GM23338 (cell line): ENCODE measurements at regions not wholly inside any gene's neighbourhood (a gene's known extent, or its start where the extent isn't known, plus 50 kb on each side); places are given as distances from the start of the nearest gene placed in this dataset.

Experiments
- ATAC-seq: fragments of 200-7000 bp; cut with Tn5 transposase; 3 replicates; pipeline ENCODE4 v1.9.1; 2020
- DNase-seq: peaks from one replicate; pipeline ENCODE4 v3.0.0-alpha.2; 2015; ENCODE audit warnings: low spot score
- H2AFZ ChIP-seq: fragments of 200-600 bp; sonication (generic); 2 replicates; pipeline ENCODE4 v1.8.0; 2016; ENCODE audit warnings: antibody characterized with exemption, mild to moderate bottlenecking, moderate library complexity
- H3F3A ChIP-seq: fragments of 200-600 bp; sonication (generic); replicated peaks from 2 replicates; pipeline ENCODE4 v1.8.0; 2017; ENCODE audit warnings: antibody characterized with exemption, mixed run types, low read depth
- H3K27ac ChIP-seq: fragments of 200-600 bp; sonication (generic); 2 replicates; pipeline ENCODE4 v1.6.1; 2016; ENCODE audit warnings: low read depth
- H3K27me3 ChIP-seq: fragments of 200-600 bp; sonication (generic); 2 replicates; pipeline ENCODE4 v1.8.0; 2016; ENCODE audit warnings: mild to moderate bottlenecking, mixed run types, moderate library complexity; ENCODE audit not compliant: insufficient read depth
- H3K36me3 ChIP-seq: fragments of 200-600 bp; sonication (generic); 2 replicates; pipeline ENCODE4 v1.8.0; 2016; ENCODE audit warnings: mild to moderate bottlenecking; ENCODE audit not compliant: insufficient read depth
- H3K4me1 ChIP-seq: fragments of 200-600 bp; sonication (generic); 2 replicates; pipeline ENCODE4 v1.8.0; 2016; ENCODE audit warnings: mild to moderate bottlenecking, moderate library complexity; ENCODE audit not compliant: insufficient read depth
- H3K4me2 ChIP-seq: fragments of 200-600 bp; sonication (generic); 2 replicates; pipeline ENCODE4 v1.7.1; 2017; ENCODE audit warnings: mixed run types
- H3K4me3 ChIP-seq: fragments of 200-600 bp; sonication (generic); 2 replicates; pipeline ENCODE4 v1.6.1; 2016; ENCODE audit warnings: mixed run types
- H3K79me2 ChIP-seq: fragments of 200-600 bp; sonication (generic); replicated peaks from 2 replicates; pipeline ENCODE4 v1.8.0; 2017; ENCODE audit warnings: mild to moderate bottlenecking; ENCODE audit not compliant: insufficient read depth
- H3K9me2 ChIP-seq: fragments of 200-600 bp; sonication (generic); 2 replicates; pipeline ENCODE4 v1.8.0; 2017; ENCODE audit not compliant: insufficient read depth
- H4K20me1 ChIP-seq: fragments of 200-600 bp; sonication (generic); replicated peaks from 2 replicates; pipeline ENCODE4 v1.8.0; 2017; ENCODE audit warnings: mild to moderate bottlenecking; ENCODE audit not compliant: insufficient read depth
- H3K27ac Mint-ChIP-seq: 2 replicates; pipeline ENCODE4 v1.8.0; 2020; ENCODE audit warnings: inconsistent platforms, mild to moderate bottlenecking, moderate library complexity, mixed read lengths
- H3K27me3 Mint-ChIP-seq: 3 replicates; pipeline ENCODE4 v1.8.0; 2022; ENCODE audit warnings: low read depth, mild to moderate bottlenecking, moderate library complexity, mixed read lengths, inconsistent platforms; ENCODE audit not compliant: insufficient read depth, poor library complexity
- H3K36me3 Mint-ChIP-seq: 3 replicates; pipeline ENCODE4 v1.8.0; 2021; ENCODE audit warnings: low read depth, mild to moderate bottlenecking, inconsistent platforms, moderate library complexity, mixed read lengths
- H3K4me1 Mint-ChIP-seq: 3 replicates; pipeline ENCODE4 v1.8.0; 2020; ENCODE audit warnings: mild to moderate bottlenecking, inconsistent platforms, mixed read lengths
- H3K4me3 Mint-ChIP-seq: 3 replicates; pipeline ENCODE4 v1.8.0; 2021; ENCODE audit warnings: moderate library complexity, mild to moderate bottlenecking, inconsistent platforms, mixed read lengths
- H3K9me3 Mint-ChIP-seq: 3 replicates; pipeline ENCODE4 v1.8.0; 2020; ENCODE audit warnings: moderate library complexity, mild to moderate bottlenecking, inconsistent platforms, mixed read lengths
- EZH2phosphoT487 ChIP-seq: fragments of 200-600 bp; sonication (generic); IDR thresholded peaks from one replicate; pipeline ENCODE4 v1.8.1; 2018; ENCODE audit warnings: antibody characterized with exemption; ENCODE audit not compliant: unreplicated experiment
- JUNB ChIP-seq: IDR thresholded peaks from one replicate; pipeline ENCODE4 v1.6.1; 2016; ENCODE audit warnings: antibody characterized with exemption; ENCODE audit not compliant: unreplicated experiment
- STAT1 ChIP-seq: IDR thresholded peaks from one replicate; pipeline ENCODE4 v1.6.1; 2016; ENCODE audit warnings: antibody characterized with exemption; ENCODE audit not compliant: unreplicated experiment
- TF ChIP-seq, protein P1 (sequence below): fragments of 250-450 bp; sonication (Bioruptor Pico); IDR thresholded peaks from 2 replicates; pipeline ENCODE4 v1.5.0; 2020; ENCODE audit warnings: mild to moderate bottlenecking, moderate library complexity
- TF ChIP-seq, protein P2 (sequence below): IDR thresholded peaks from one replicate; pipeline ENCODE4 v1.6.1; 2018; ENCODE audit warnings: antibody characterized with exemption; ENCODE audit not compliant: unreplicated experiment
- TF ChIP-seq, protein P3 (sequence below): IDR thresholded peaks from 2 replicates; pipeline ENCODE4 v1.6.1; 2016; ENCODE audit warnings: antibody characterized with exemption

DNA sequence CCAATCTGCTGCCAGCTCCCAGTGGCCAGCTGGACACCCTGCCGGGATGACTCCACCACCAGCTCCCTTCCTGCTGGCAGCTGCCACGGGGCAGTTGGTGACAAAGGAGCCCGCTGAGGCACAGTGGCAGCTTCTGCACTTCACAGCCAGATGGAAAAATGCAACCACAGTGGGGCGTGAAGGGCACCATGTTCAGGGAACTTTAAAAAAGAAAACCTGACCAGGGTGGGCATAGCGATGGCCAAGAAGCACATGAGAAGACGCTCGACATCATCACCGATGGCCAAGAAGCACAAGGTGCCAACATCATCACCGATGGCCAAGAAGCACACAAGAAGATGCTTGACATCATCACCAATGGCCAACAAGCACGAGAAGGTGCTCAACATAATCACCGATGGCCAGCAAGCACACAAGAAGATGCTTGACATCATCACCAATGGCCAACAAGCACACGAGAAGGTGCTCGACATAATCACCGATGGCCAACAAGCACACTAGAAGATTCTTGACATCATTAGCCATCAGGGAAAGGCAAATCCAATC lies 243.5 kb downstream of the EIPR1 start:
- H4K20me1 ChIP-seq, result no peaks in the 10 kb centered on the region

More for the DNA sequence above, 243.5 kb downstream of the EIPR1 start:
- Histone ChIP-seq H3K9me2 (0 out of 2 replicates have a peak, but pooled peaks cover 3% of the 10 kb centered on the region), H3K4me2 (no peak overlapping the region), H3K27me3 (no peaks in the 10 kb centered on the region), H2AFZ (no peak overlapping the region), H3K79me2 (no peaks in the 10 kb centered on the region), H3F3A (no peaks in the 10 kb centered on the region; the same call in 1 of the 2 replicates), H3K36me3 (no peaks in the 10 kb centered on the region), H3K4me3 (no peak overlapping the region), H3K4me1 (no peaks in the 10 kb centered on the region), H3K27ac (no peak overlapping the region)
- Mint-ChIP-seq H3K4me1 (peaks cover 9% of the 10 kb centered on the region), H3K27me3 (no peaks in the 10 kb centered on the region), H3K4me3 (no peak overlapping the region), H3K36me3 (0 out of 3 replicates have a peak, but pooled peaks cover 5% of the 10 kb centered on the region), H3K27ac (no peak overlapping the region), H3K9me3 (peaks cover 9% of the 10 kb centered on the region; the same call in 2 of the 3 replicates)
- TF ChIP-seq, protein P1, sequence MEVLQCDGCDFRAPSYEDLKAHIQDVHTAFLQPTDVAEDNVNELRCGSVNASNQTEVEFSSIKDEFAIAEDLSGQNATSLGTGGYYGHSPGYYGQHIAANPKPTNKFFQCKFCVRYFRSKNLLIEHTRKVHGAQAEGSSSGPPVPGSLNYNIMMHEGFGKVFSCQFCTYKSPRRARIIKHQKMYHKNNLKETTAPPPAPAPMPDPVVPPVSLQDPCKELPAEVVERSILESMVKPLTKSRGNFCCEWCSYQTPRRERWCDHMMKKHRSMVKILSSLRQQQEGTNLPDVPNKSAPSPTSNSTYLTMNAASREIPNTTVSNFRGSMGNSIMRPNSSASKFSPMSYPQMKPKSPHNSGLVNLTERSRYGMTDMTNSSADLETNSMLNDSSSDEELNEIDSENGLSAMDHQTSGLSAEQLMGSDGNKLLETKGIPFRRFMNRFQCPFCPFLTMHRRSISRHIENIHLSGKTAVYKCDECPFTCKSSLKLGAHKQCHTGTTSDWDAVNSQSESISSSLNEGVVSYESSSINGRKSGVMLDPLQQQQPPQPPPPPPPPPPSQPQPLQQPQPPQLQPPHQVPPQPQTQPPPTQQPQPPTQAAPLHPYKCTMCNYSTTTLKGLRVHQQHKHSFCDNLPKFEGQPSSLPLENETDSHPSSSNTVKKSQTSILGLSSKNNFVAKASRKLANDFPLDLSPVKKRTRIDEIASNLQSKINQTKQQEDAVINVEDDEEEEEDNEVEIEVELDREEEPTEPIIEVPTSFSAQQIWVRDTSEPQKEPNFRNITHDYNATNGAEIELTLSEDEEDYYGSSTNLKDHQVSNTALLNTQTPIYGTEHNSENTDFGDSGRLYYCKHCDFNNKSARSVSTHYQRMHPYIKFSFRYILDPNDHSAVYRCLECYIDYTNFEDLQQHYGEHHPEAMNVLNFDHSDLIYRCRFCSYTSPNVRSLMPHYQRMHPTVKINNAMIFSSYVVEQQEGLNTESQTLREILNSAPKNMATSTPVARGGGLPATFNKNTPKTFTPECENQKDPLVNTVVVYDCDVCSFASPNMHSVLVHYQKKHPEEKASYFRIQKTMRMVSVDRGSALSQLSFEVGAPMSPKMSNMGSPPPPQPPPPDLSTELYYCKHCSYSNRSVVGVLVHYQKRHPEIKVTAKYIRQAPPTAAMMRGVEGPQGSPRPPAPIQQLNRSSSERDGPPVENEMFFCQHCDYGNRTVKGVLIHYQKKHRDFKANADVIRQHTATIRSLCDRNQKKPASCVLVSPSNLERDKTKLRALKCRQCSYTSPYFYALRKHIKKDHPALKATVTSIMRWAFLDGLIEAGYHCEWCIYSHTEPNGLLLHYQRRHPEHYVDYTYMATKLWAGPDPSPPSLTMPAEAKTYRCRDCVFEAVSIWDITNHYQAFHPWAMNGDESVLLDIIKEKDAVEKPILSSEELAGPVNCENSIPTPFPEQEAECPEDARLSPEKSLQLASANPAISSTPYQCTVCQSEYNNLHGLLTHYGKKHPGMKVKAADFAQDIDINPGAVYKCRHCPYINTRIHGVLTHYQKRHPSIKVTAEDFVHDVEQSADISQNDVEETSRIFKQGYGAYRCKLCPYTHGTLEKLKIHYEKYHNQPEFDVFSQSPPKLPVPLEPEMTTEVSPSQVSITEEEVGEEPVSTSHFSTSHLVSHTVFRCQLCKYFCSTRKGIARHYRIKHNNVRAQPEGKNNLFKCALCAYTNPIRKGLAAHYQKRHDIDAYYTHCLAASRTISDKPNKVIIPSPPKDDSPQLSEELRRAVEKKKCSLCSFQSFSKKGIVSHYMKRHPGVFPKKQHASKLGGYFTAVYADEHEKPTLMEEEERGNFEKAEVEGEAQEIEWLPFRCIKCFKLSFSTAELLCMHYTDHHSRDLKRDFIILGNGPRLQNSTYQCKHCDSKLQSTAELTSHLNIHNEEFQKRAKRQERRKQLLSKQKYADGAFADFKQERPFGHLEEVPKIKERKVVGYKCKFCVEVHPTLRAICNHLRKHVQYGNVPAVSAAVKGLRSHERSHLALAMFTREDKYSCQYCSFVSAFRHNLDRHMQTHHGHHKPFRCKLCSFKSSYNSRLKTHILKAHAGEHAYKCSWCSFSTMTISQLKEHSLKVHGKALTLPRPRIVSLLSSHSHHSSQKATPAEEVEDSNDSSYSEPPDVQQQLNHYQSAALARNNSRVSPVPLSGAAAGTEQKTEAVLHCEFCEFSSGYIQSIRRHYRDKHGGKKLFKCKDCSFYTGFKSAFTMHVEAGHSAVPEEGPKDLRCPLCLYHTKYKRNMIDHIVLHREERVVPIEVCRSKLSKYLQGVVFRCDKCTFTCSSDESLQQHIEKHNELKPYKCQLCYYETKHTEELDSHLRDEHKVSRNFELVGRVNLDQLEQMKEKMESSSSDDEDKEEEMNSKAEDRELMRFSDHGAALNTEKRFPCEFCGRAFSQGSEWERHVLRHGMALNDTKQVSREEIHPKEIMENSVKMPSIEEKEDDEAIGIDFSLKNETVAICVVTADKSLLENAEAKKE (CRISPR knock-in tag), result no peak
- TF ChIP-seq, protein P2, sequence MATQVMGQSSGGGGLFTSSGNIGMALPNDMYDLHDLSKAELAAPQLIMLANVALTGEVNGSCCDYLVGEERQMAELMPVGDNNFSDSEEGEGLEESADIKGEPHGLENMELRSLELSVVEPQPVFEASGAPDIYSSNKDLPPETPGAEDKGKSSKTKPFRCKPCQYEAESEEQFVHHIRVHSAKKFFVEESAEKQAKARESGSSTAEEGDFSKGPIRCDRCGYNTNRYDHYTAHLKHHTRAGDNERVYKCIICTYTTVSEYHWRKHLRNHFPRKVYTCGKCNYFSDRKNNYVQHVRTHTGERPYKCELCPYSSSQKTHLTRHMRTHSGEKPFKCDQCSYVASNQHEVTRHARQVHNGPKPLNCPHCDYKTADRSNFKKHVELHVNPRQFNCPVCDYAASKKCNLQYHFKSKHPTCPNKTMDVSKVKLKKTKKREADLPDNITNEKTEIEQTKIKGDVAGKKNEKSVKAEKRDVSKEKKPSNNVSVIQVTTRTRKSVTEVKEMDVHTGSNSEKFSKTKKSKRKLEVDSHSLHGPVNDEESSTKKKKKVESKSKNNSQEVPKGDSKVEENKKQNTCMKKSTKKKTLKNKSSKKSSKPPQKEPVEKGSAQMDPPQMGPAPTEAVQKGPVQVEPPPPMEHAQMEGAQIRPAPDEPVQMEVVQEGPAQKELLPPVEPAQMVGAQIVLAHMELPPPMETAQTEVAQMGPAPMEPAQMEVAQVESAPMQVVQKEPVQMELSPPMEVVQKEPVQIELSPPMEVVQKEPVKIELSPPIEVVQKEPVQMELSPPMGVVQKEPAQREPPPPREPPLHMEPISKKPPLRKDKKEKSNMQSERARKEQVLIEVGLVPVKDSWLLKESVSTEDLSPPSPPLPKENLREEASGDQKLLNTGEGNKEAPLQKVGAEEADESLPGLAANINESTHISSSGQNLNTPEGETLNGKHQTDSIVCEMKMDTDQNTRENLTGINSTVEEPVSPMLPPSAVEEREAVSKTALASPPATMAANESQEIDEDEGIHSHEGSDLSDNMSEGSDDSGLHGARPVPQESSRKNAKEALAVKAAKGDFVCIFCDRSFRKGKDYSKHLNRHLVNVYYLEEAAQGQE, result no peak
- TF ChIP-seq, protein P3, sequence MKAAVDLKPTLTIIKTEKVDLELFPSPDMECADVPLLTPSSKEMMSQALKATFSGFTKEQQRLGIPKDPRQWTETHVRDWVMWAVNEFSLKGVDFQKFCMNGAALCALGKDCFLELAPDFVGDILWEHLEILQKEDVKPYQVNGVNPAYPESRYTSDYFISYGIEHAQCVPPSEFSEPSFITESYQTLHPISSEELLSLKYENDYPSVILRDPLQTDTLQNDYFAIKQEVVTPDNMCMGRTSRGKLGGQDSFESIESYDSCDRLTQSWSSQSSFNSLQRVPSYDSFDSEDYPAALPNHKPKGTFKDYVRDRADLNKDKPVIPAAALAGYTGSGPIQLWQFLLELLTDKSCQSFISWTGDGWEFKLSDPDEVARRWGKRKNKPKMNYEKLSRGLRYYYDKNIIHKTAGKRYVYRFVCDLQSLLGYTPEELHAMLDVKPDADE, result no peak
- TF ChIP-seq JUNB, result no peak
- no peak for TF ChIP-seq STAT1
- TF ChIP-seq EZH2phosphoT487, result no peak
- DNase-seq (no peak), ATAC-seq (no peak)
